Tibial nerve (tissue), 4 donors: ENCODE measurements at regions not wholly inside any gene's neighbourhood (a gene's known extent, or its start where the extent isn't known, plus 50 kb on each side); places are given as distances from the start of the nearest gene placed in this dataset.

Experiments
- DNase-seq, 2 donors: peaks; one replicate each; pipeline ENCODE4 v3.0.0-alpha.2; 2019; ENCODE audit warnings: low spot score in 2 of 2
- H3K27ac ChIP-seq, 4 donors: fragments of 200-600 bp; sonication (generic) in 3 of 4; one replicate each; pipeline ENCODE4 v1.5.1; 2017 to 2019; ENCODE audit warnings: mild to moderate bottlenecking in 1 of 4
- H3K27me3 ChIP-seq, 2 donors: fragments of 200-600 bp; sonication (generic) in 1 of 2; one replicate each; pipeline versions ENCODE4 v1.5.1 to v1.6.0; 2017 to 2019
- H3K36me3 ChIP-seq, 3 donors: fragments of 200-600 bp; sonication (generic); one replicate each; pipeline ENCODE4 v1.5.1; 2018 to 2019
- H3K4me1 ChIP-seq, 4 donors: fragments of 200-600 bp; sonication (generic) in 3 of 4; one replicate each; pipeline ENCODE4 v1.5.1; 2017 to 2019
- H3K4me3 ChIP-seq, 4 donors: fragments of 200-600 bp; sonication (generic) in 3 of 4; one replicate each; pipeline ENCODE4 v1.5.1; 2017 to 2019; ENCODE audit warnings: mild to moderate bottlenecking in 1 of 4, moderate library complexity in 1 of 4
- H3K9me3 ChIP-seq, 4 donors: fragments of 200-600 bp; sonication (generic) in 3 of 4; one replicate each; pipeline ENCODE4 v1.5.1; 2017 to 2019
- EP300 ChIP-seq, 2 donors: sonication (generic); formaldehyde crosslinking; IDR thresholded peaks; one replicate each; pipeline ENCODE4 v1.6.1; 2017; ENCODE audit warnings: antibody characterized with exemption in 2 of 2, mild to moderate bottlenecking in 1 of 2
- POLR2A ChIP-seq, 2 donors: fragments of 450-650 bp; IDR thresholded peaks; one replicate each; pipeline ENCODE4 v1.6.1; 2017; ENCODE audit warnings: antibody characterized with exemption in 2 of 2, mild to moderate bottlenecking in 2 of 2, moderate library complexity in 2 of 2
- WGBS, 2 donors: methylation state at CpG; one replicate each; pipeline ENCODE4 v1.1.5; 2018; 5-methylcytosine and 5-hydroxymethylcytosine counted together
- TF ChIP-seq, protein P1 (sequence below), 5 experiments: fragments of 200-600 bp in 3 of 5; fragments of 450-650 bp in 2 of 5; sonication (generic) in 3 of 5; IDR thresholded peaks; one replicate each; pipeline ENCODE4 v1.5.1; 2016 to 2019; ENCODE audit warnings: antibody characterized with exemption in 5 of 5, mild to moderate bottlenecking in 3 of 5, moderate library complexity in 2 of 5

- Histone ChIP-seq H3K36me3 (no peaks in the 10 kb centered on the region), H3K27ac (no peak overlapping the region), H3K4me3 (no peak overlapping the region), H3K9me3 (no peaks in the 10 kb centered on the region), H3K27me3 (no peaks in the 10 kb centered on the region), H3K4me1 (no peaks in the 10 kb centered on the region)
- WGBS, 2 donors = 95 to 96% methylated on average over 4 of the region's 4 CpGs
- no peak for DNase-seq
- TF ChIP-seq EP300 (IDR thresholded peaks at IDR 0.05) (no peak), POLR2A (IDR thresholded peaks at IDR 0.05) (no peak)
- TF ChIP-seq, protein P1, sequence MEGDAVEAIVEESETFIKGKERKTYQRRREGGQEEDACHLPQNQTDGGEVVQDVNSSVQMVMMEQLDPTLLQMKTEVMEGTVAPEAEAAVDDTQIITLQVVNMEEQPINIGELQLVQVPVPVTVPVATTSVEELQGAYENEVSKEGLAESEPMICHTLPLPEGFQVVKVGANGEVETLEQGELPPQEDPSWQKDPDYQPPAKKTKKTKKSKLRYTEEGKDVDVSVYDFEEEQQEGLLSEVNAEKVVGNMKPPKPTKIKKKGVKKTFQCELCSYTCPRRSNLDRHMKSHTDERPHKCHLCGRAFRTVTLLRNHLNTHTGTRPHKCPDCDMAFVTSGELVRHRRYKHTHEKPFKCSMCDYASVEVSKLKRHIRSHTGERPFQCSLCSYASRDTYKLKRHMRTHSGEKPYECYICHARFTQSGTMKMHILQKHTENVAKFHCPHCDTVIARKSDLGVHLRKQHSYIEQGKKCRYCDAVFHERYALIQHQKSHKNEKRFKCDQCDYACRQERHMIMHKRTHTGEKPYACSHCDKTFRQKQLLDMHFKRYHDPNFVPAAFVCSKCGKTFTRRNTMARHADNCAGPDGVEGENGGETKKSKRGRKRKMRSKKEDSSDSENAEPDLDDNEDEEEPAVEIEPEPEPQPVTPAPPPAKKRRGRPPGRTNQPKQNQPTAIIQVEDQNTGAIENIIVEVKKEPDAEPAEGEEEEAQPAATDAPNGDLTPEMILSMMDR (IDR thresholded peaks at IDR 0.05) = no peak
Measured at GRCh38 chr2:146212602-146213001, 1632.2 kb upstream of the ACVR2A start.

- DNase-seq = no peak
- Histone ChIP-seq H3K27ac (no peak overlapping the region), H3K9me3 (no peaks in the 10 kb centered on the region), H3K27me3 (no peaks in the 10 kb centered on the region), H3K4me3 (no peak overlapping the region), H3K36me3 (no peaks in the 10 kb centered on the region), H3K4me1 (no peaks in the 10 kb centered on the region)
- WGBS, 2 donors = 94 to 95% methylated on average over 3 of the region's 3 CpGs
- no peak for TF ChIP-seq EP300 (IDR thresholded peaks at IDR 0.05)
- no peak for TF ChIP-seq POLR2A (IDR thresholded peaks at IDR 0.05)
- TF ChIP-seq, protein P1 (IDR thresholded peaks at IDR 0.05) = no peak
Measured at GRCh38 chr2:146209842-146210275, 1635.0 kb upstream of the ACVR2A start.

GRCh38 chr2:146207901-146208300 is 1636.9 kb upstream of the ACVR2A start:
- Histone ChIP-seq H3K27me3 (no peaks in the 10 kb centered on the region), H3K4me3 (no peak overlapping the region), H3K4me1 (no peaks in the 10 kb centered on the region), H3K9me3 (no peaks in the 10 kb centered on the region), H3K27ac (no peak overlapping the region), H3K36me3 (no peaks in the 10 kb centered on the region)
- WGBS, 2 donors = 91 to 92% methylated on average over 3 of the region's 3 CpGs
- no peak for TF ChIP-seq POLR2A (IDR thresholded peaks at IDR 0.05)
- TF ChIP-seq EP300 (IDR thresholded peaks at IDR 0.05) = no peak
- TF ChIP-seq, protein P1 (IDR thresholded peaks at IDR 0.05) = no peak
- no peak for DNase-seq

- TF ChIP-seq, protein P1 (IDR thresholded peaks at IDR 0.05) = no peak
- no peak for TF ChIP-seq POLR2A (IDR thresholded peaks at IDR 0.05)
- no peak for TF ChIP-seq EP300 (IDR thresholded peaks at IDR 0.05)
- no peaks in the 10 kb centered on the region for H3K4me1 ChIP-seq
- no peaks in the 10 kb centered on the region for H3K36me3 ChIP-seq
- no peaks in the 10 kb centered on the region for H3K9me3 ChIP-seq
- H3K4me3 ChIP-seq = no peak overlapping the region
- no peaks in the 10 kb centered on the region for H3K27me3 ChIP-seq
- H3K27ac ChIP-seq = no peak overlapping the region
- WGBS, 2 donors = 77 to 84% methylated on average over 1 of the region's 1 CpG
- no peak for DNase-seq
Measured at GRCh38 chr2:146207417-146207816, 1637.4 kb upstream of the ACVR2A start.

GRCh38 chr2:146203064-146203624 is 1641.7 kb upstream of the ACVR2A start:
- H3K9me3 ChIP-seq = no peaks in the 10 kb centered on the region
- no peak overlapping the region for H3K27ac ChIP-seq

GRCh38 chr2:146193619-146194018 is 1651.2 kb upstream of the ACVR2A start:
- Histone ChIP-seq H3K4me1 (no peaks in the 10 kb centered on the region), H3K27me3 (no peaks in the 10 kb centered on the region), H3K27ac (no peak overlapping the region), H3K9me3 (no peaks in the 10 kb centered on the region), H3K4me3 (no peak overlapping the region), H3K36me3 (no peaks in the 10 kb centered on the region)
- DNase-seq = no peak
- TF ChIP-seq, protein P1 (IDR thresholded peaks at IDR 0.05) = no peak
- no peak for TF ChIP-seq POLR2A (IDR thresholded peaks at IDR 0.05)
- TF ChIP-seq EP300 (IDR thresholded peaks at IDR 0.05) = no peak

More at GRCh38 chr2:146203064-146203624, 1641.7 kb upstream of the ACVR2A start:
- Histone ChIP-seq H3K27me3 (no peaks in the 10 kb centered on the region), H3K4me1 (no peaks in the 10 kb centered on the region), H3K4me3 (no peak overlapping the region), H3K36me3 (no peaks in the 10 kb centered on the region)
- 91 to 95% methylated on average over 5 of the region's 5 CpGs for WGBS, 2 donors
- DNase-seq = no peak
- no peak for TF ChIP-seq POLR2A (IDR thresholded peaks at IDR 0.05)
